ENCODE measurements at regions not wholly inside any gene's neighbourhood (a gene's known extent, or its start where the extent isn't known, plus 50 kb on each side); places are given as distances from the start of the nearest gene placed in this dataset.

DNA sequence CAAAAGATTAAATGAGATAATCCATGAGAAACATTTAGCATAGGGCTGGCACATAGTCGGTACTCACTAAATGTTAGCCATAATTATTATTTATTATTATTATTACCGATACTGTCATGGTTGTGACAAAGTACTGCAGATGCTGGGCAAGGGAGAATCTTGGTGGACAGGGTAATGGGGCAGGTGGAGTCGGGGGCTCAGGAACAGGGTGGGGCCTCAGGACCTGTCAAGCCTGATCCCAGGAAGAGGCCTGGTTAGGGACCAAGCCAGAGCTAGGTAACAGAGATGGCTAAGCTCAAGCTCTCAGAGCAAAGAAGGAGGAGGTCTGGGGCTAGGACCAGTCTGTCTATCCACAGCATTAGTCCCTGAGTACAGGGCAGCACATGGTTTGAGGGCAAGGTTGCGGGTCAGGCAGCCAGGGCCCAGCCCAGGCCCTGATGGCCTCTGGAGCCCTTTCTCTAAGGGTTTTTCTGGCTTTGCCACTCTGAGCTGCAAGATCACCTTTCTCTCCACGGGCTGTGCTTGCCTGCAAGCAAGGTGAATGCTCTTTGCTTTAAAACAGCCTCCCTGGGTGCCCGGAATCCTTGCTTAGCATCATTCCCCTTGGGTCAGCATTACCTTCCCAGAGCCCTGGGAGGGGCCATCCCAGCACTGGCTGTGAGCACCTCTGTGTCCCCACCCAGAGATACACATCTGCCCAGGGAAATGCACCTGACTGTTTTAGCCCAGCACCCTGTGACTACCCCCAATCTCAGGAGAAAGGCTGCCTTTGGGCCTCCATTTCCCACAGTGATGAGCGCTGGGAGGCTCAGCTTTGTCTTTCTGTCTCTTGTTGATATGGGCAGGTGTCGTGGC lies 572.0 kb downstream of the PTPRU start:
- ATAC-seq (no peak), FAIRE-seq (no peak), DNase-seq (ENCODE audit: low read depth, low spot score) (no peak)
- Histone ChIP-seq H3K9me3 (replicated peaks; ENCODE audit: control insufficient read depth, insufficient read depth, low read length) (no peaks in the 10 kb centered on the region), H3K27me3 (replicated peaks in 1 of 2; ENCODE audit: control insufficient read depth in 2 of 2, insufficient read depth in 2 of 2, low read length in 1 of 2) (peaks cover 0 to 2% of the 10 kb centered on the region in 2 experiments; a peak in 2 of 4 replicates), H3K9ac (ENCODE audit: control insufficient read depth, insufficient read depth, low read length) (no peak overlapping the region), H3K27ac (ENCODE audit: control insufficient read depth, insufficient read depth) (no peak overlapping the region), H3K4me3 (no peak overlapping the region), H3K4me2 (ENCODE audit: control insufficient read depth, insufficient read depth) (no peak overlapping the region), H4K20me1 (ENCODE audit: control insufficient read depth, insufficient read depth) (no peaks in the 10 kb centered on the region), H3K36me3 (ENCODE audit: control insufficient read depth in 2 of 2, insufficient read depth in 2 of 2, low read length in 1 of 2) (no peaks in the 10 kb centered on the region), H2AFZ (ENCODE audit: control insufficient read depth, low read depth, low read length) (no peak overlapping the region), H3K4me1 (ENCODE audit: control insufficient read depth, insufficient read depth, low read length) (no peaks in the 10 kb centered on the region), H3K79me2 (ENCODE audit: control insufficient read depth, insufficient read depth, low read length) (no peaks in the 10 kb centered on the region)
- POLR2A ChIA-PET, result no interaction called here
- RAD21 ChIA-PET (ENCODE audit: unreplicated experiment), result no interaction called here
- in situ Hi-C loops (cut with MboI) (no loop called here), intact Hi-C loops (cut with micrococcal nuclease; ENCODE audit: unreplicated experiment) (no loop called here)
- SMC1A ChIA-PET (ENCODE audit: uncharacterized antibody, unreplicated experiment), result no interaction called here
- BruUV-seq (replicated peaks), result no TSS peak
- 31% methylated on average over 8 of the region's 8 CpGs for WGBS (ENCODE audit: insufficient coverage, insufficient replicate concordance, low lambda C conversion rate, missing lambda C conversion rate)
- CTCF ChIA-PET, result no interaction called here
- TF ChIP-seq RAD51 (IDR thresholded peaks at IDR 0.05), result no peak
- TF ChIP-seq, protein P1, sequence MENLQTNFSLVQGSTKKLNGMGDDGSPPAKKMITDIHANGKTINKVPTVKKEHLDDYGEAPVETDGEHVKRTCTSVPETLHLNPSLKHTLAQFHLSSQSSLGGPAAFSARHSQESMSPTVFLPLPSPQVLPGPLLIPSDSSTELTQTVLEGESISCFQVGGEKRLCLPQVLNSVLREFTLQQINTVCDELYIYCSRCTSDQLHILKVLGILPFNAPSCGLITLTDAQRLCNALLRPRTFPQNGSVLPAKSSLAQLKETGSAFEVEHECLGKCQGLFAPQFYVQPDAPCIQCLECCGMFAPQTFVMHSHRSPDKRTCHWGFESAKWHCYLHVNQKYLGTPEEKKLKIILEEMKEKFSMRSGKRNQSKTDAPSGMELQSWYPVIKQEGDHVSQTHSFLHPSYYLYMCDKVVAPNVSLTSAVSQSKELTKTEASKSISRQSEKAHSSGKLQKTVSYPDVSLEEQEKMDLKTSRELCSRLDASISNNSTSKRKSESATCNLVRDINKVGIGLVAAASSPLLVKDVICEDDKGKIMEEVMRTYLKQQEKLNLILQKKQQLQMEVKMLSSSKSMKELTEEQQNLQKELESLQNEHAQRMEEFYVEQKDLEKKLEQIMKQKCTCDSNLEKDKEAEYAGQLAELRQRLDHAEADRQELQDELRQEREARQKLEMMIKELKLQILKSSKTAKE (IDR thresholded peaks at IDR 0.05; ENCODE audit: low read depth, poor library complexity, severe bottlenecking), result no peak
- no peak for TF ChIP-seq ZNF384 (IDR thresholded peaks at IDR 0.05; ENCODE audit: borderline replicate concordance, low read depth, low read length)
- TF ChIP-seq, protein P2, sequence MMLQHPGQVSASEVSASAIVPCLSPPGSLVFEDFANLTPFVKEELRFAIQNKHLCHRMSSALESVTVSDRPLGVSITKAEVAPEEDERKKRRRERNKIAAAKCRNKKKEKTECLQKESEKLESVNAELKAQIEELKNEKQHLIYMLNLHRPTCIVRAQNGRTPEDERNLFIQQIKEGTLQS (IDR thresholded peaks at IDR 0.05; ENCODE audit: borderline replicate concordance, extremely low read depth, low read depth, low read length), result no peak
- no peak for TF ChIP-seq JUND (IDR thresholded peaks at IDR 0.05; ENCODE audit: low read depth, low read length)
- TF ChIP-seq ASH2L (IDR thresholded peaks at IDR 0.05; ENCODE audit: borderline replicate concordance, low read depth), result no peak
- no peak for TF ChIP-seq NR2C1 (IDR thresholded peaks at IDR 0.05)
- TF ChIP-seq SREBF2 (IDR thresholded peaks at IDR 0.05; ENCODE audit: low read length), result no peak
- no peak for TF ChIP-seq HDAC2 (IDR thresholded peaks at IDR 0.05)
- TF ChIP-seq FOXK2 (IDR thresholded peaks at IDR 0.05), result no peak
- no peak for TF ChIP-seq SP1 (IDR thresholded peaks at IDR 0.05; ENCODE audit: low read depth, low read length)
- TF ChIP-seq, protein P3, sequence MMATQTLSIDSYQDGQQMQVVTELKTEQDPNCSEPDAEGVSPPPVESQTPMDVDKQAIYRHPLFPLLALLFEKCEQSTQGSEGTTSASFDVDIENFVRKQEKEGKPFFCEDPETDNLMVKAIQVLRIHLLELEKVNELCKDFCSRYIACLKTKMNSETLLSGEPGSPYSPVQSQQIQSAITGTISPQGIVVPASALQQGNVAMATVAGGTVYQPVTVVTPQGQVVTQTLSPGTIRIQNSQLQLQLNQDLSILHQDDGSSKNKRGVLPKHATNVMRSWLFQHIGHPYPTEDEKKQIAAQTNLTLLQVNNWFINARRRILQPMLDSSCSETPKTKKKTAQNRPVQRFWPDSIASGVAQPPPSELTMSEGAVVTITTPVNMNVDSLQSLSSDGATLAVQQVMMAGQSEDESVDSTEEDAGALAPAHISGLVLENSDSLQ (IDR thresholded peaks at IDR 0.05), result no peak
- TF ChIP-seq, protein P4, sequence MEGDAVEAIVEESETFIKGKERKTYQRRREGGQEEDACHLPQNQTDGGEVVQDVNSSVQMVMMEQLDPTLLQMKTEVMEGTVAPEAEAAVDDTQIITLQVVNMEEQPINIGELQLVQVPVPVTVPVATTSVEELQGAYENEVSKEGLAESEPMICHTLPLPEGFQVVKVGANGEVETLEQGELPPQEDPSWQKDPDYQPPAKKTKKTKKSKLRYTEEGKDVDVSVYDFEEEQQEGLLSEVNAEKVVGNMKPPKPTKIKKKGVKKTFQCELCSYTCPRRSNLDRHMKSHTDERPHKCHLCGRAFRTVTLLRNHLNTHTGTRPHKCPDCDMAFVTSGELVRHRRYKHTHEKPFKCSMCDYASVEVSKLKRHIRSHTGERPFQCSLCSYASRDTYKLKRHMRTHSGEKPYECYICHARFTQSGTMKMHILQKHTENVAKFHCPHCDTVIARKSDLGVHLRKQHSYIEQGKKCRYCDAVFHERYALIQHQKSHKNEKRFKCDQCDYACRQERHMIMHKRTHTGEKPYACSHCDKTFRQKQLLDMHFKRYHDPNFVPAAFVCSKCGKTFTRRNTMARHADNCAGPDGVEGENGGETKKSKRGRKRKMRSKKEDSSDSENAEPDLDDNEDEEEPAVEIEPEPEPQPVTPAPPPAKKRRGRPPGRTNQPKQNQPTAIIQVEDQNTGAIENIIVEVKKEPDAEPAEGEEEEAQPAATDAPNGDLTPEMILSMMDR (IDR thresholded peaks at IDR 0.05 in 2 of 3, conservative IDR thresholded peaks at IDR 0.05 in 1 of 3; ENCODE audit: control insufficient read depth in 2 of 3, extremely low read depth in 1 of 3, insufficient read depth in 1 of 3, low read depth in 3 of 3, low read length in 3 of 3), result no peak
- TF ChIP-seq, protein P5, sequence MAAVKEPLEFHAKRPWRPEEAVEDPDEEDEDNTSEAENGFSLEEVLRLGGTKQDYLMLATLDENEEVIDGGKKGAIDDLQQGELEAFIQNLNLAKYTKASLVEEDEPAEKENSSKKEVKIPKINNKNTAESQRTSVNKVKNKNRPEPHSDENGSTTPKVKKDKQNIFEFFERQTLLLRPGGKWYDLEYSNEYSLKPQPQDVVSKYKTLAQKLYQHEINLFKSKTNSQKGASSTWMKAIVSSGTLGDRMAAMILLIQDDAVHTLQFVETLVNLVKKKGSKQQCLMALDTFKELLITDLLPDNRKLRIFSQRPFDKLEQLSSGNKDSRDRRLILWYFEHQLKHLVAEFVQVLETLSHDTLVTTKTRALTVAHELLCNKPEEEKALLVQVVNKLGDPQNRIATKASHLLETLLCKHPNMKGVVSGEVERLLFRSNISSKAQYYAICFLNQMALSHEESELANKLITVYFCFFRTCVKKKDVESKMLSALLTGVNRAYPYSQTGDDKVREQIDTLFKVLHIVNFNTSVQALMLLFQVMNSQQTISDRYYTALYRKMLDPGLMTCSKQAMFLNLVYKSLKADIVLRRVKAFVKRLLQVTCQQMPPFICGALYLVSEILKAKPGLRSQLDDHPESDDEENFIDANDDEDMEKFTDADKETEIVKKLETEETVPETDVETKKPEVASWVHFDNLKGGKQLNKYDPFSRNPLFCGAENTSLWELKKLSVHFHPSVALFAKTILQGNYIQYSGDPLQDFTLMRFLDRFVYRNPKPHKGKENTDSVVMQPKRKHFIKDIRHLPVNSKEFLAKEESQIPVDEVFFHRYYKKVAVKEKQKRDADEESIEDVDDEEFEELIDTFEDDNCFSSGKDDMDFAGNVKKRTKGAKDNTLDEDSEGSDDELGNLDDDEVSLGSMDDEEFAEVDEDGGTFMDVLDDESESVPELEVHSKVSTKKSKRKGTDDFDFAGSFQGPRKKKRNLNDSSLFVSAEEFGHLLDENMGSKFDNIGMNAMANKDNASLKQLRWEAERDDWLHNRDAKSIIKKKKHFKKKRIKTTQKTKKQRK (IDR thresholded peaks at IDR 0.05; ENCODE audit: low read depth, low read length), result no peak
- TF ChIP-seq ETV6 (conservative IDR thresholded peaks at IDR 0.05 in 1 of 2, IDR thresholded peaks at IDR 0.05 in 1 of 2; ENCODE audit: borderline replicate concordance in 1 of 2, low read depth in 1 of 2), result no peak
